ENCODE measurements at regions not wholly inside any gene's neighbourhood (a gene's known extent, or its start where the extent isn't known, plus 50 kb on each side); places are given as distances from the start of the nearest gene placed in this dataset.

DNA sequence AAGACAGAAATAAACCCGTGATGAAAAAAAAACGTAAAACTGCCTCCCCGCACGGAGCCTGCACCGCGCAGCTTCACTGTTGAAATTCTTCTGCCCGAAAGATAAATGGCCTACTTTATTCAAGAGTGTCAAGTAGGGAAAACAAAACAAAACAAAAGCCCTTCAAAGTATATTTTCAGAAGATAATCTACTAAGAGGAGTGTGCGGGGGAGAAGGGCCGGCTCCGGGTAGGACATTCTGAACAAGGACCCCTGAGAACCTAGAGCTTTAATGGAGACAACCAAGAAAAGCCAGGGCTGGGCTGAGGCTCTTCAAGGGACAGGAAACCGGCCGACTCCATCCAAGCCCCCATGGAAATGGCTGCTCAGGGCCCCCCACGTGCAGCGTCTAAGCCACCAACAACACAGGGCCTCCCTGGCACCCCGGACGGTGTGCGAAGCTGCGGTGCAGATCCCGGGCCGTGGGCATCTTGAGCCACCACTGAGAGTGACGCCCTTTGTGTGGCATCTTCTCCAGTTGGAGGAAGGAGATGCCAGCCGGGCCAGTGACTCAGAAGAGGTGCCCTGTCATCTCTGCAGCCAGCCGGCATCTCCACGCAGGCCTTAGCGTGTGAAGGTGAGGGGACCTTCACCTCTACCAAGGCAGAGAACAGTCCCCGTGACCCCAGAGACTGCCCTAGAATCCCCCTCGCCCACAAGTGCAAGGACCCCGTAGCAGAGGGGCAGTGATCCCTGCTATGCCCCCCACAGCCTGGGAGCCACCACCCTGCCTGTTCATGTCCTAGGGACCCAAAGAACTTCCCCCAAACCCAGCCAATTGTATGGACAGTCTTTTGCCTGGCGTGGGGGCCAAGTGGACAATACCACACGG is 250.8 kb downstream of the C16orf95 start:
- DNase-seq = no peak
- Histone ChIP-seq H3K9me3 (ENCODE audit: low read depth) (no peaks in the 10 kb centered on the region), H3K27me3 (replicated peaks; ENCODE audit: insufficient read depth) (peaks cover 44% of the 10 kb centered on the region), H3K4me2 (ENCODE audit: unreplicated experiment) (no peak overlapping the region), H3K9me2 (ENCODE audit: insufficient read depth) (no peaks in the 10 kb centered on the region), H3K36me3 (ENCODE audit: low read depth) (no peaks in the 10 kb centered on the region), H3K79me2 (ENCODE audit: insufficient read depth) (no peaks in the 10 kb centered on the region), H3K4me3 (no peak overlapping the region), H3K4me1 (ENCODE audit: insufficient read depth) (no peaks in the 10 kb centered on the region), H3F3A (ENCODE audit: insufficient read depth) (no peaks in the 10 kb centered on the region), H2AFZ (no peak overlapping the region), H3K9ac (no peak overlapping the region), H4K20me1 (ENCODE audit: insufficient read depth) (no peaks in the 10 kb centered on the region), H3K27ac (no peak overlapping the region)
- TF ChIP-seq EZH2 (IDR thresholded peaks at IDR 0.05; ENCODE audit: insufficient read depth, poor library complexity, severe bottlenecking) (no peak), EZH2phosphoT487 (IDR thresholded peaks at IDR 0.05; ENCODE audit: insufficient read depth, low read depth) (no peak)
- in situ Hi-C loops (cut with MboI) = no loop called here
- WGBS, 2 experiments (ENCODE audit: low coverage in 1 of 2, low lambda C conversion rate in 2 of 2, missing lambda C conversion rate in 2 of 2) = 81 to 84% methylated on average over 29 to 30 of the region's 30 CpGs

- no peaks in the 10 kb centered on the region for H3K9me3 ChIP-seq (ENCODE audit: low read depth)
- 71 to 72% methylated on average over 24 of the region's 24 CpGs for WGBS, 2 experiments (ENCODE audit: low coverage in 1 of 2, low lambda C conversion rate in 2 of 2, missing lambda C conversion rate in 2 of 2)
- no peak overlapping the region for H3K4me2 ChIP-seq (ENCODE audit: unreplicated experiment)
- H3F3A ChIP-seq (ENCODE audit: insufficient read depth) = no peaks in the 10 kb centered on the region
- DNase-seq = no peak
- no peak overlapping the region for H3K4me3 ChIP-seq
- in situ Hi-C loops (cut with MboI) = no loop called here
- no peaks in the 10 kb centered on the region for H3K79me2 ChIP-seq (ENCODE audit: insufficient read depth)
- H3K9ac ChIP-seq = no peak overlapping the region
- no peaks in the 10 kb centered on the region for H3K4me1 ChIP-seq (ENCODE audit: insufficient read depth)
- no peak overlapping the region for H2AFZ ChIP-seq
- no peaks in the 10 kb centered on the region for H3K36me3 ChIP-seq (ENCODE audit: low read depth)
- peaks cover 47% of the 10 kb centered on the region for H3K27me3 ChIP-seq (replicated peaks; ENCODE audit: insufficient read depth)
- H3K27ac ChIP-seq = no peak overlapping the region
- no peaks in the 10 kb centered on the region for H4K20me1 ChIP-seq (ENCODE audit: insufficient read depth)
- TF ChIP-seq EZH2phosphoT487 (IDR thresholded peaks at IDR 0.05; ENCODE audit: insufficient read depth, low read depth) (no peak), EZH2 (IDR thresholded peaks at IDR 0.05; ENCODE audit: insufficient read depth, poor library complexity, severe bottlenecking) (no peak)
- no peaks in the 10 kb centered on the region for H3K9me2 ChIP-seq (ENCODE audit: insufficient read depth)
Measured at GRCh38 chr16:87067003-87067556, 250.1 kb downstream of the C16orf95 start.

GRCh38 chr16:87067836-87068761 is 249.1 kb downstream of the C16orf95 start:
- WGBS, 2 experiments (ENCODE audit: low coverage in 1 of 2, low lambda C conversion rate in 2 of 2, missing lambda C conversion rate in 2 of 2) = 70 to 73% methylated on average over 40 of the region's 40 CpGs
- Histone ChIP-seq H4K20me1 (ENCODE audit: insufficient read depth) (no peaks in the 10 kb centered on the region), H3K4me3 (no peak overlapping the region), H3K79me2 (ENCODE audit: insufficient read depth) (no peaks in the 10 kb centered on the region), H3K4me2 (ENCODE audit: unreplicated experiment) (no peak overlapping the region), H3K36me3 (ENCODE audit: low read depth) (no peaks in the 10 kb centered on the region), H2AFZ (no peak overlapping the region), H3K9ac (no peak overlapping the region), H3K27me3 (replicated peaks; ENCODE audit: insufficient read depth) (peaks cover 47% of the 10 kb centered on the region), H3K4me1 (ENCODE audit: insufficient read depth) (no peaks in the 10 kb centered on the region), H3K9me3 (ENCODE audit: low read depth) (no peaks in the 10 kb centered on the region), H3K27ac (no peak overlapping the region), H3F3A (ENCODE audit: insufficient read depth) (no peaks in the 10 kb centered on the region), H3K9me2 (ENCODE audit: insufficient read depth) (no peaks in the 10 kb centered on the region)
- in situ Hi-C loops (cut with MboI) = no loop called here
- TF ChIP-seq EZH2phosphoT487 (IDR thresholded peaks at IDR 0.05; ENCODE audit: insufficient read depth, low read depth) (no peak), EZH2 (IDR thresholded peaks at IDR 0.05; ENCODE audit: insufficient read depth, poor library complexity, severe bottlenecking) (no peak)
- DNase-seq = no peak

DNA sequence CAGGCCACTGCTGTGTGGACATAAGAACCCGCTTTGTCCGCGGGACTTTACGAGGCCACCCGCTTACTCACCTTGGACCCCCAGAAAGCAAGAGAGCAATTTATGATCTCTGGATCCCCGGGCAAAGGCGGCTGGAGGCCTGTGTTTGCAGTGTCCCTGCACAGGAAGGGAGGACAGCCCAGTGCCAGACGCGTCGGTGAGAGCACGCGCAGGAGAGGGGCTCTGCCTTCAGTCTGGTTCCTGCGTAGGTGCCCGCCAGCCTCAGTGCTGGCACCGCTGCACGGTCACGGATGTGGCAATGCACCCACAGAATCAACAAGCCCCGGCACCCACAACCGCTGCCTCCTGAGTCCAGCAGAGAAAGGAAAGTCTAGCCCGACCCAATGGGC is 248.4 kb downstream of the C16orf95 start:
- no peaks in the 10 kb centered on the region for H3K4me1 ChIP-seq (ENCODE audit: insufficient read depth)
- in situ Hi-C loops (cut with MboI) = no loop called here
- 78 to 79% methylated on average over 19 to 20 of the region's 20 CpGs for WGBS, 2 experiments (ENCODE audit: low coverage in 1 of 2, low lambda C conversion rate in 2 of 2, missing lambda C conversion rate in 2 of 2)
- no peak overlapping the region for H2AFZ ChIP-seq
- H3K9me3 ChIP-seq (ENCODE audit: low read depth) = no peaks in the 10 kb centered on the region
- H3K9ac ChIP-seq = no peak overlapping the region
- DNase-seq = no peak
- no peaks in the 10 kb centered on the region for H3K9me2 ChIP-seq (ENCODE audit: insufficient read depth)
- H3K79me2 ChIP-seq (ENCODE audit: insufficient read depth) = no peaks in the 10 kb centered on the region
- H3F3A ChIP-seq (ENCODE audit: insufficient read depth) = no peaks in the 10 kb centered on the region
- H3K4me3 ChIP-seq = no peak overlapping the region
- no peak overlapping the region for H3K27ac ChIP-seq
- H3K4me2 ChIP-seq (ENCODE audit: unreplicated experiment) = no peak overlapping the region
- H3K27me3 ChIP-seq (replicated peaks; ENCODE audit: insufficient read depth) = peaks cover 53% of the 10 kb centered on the region
- H3K36me3 ChIP-seq (ENCODE audit: low read depth) = no peaks in the 10 kb centered on the region
- no peaks in the 10 kb centered on the region for H4K20me1 ChIP-seq (ENCODE audit: insufficient read depth)
- TF ChIP-seq EZH2 (IDR thresholded peaks at IDR 0.05; ENCODE audit: insufficient read depth, poor library complexity, severe bottlenecking) (no peak), EZH2phosphoT487 (IDR thresholded peaks at IDR 0.05; ENCODE audit: insufficient read depth, low read depth) (no peak)

All from GM23248 (cell line).